ENCODE measurements at regions not wholly inside any gene's neighbourhood (a gene's known extent, or its start where the extent isn't known, plus 50 kb on each side); places are given as distances from the start of the nearest gene placed in this dataset.
"Not testable (repeated sequence)": the region's sequence is repeated elsewhere in the genome, so short reads cannot be mapped to it uniquely, and the experiment has no call there.

GRCh38 chr3:64390893-64391292 is 165.6 kb upstream of the PRICKLE2 start:
- no peak for DNase-seq

- no peak for DNase-seq
Observed at GRCh38 chr3:64388886-64389285, 163.6 kb upstream of the PRICKLE2 start.

- no peak for DNase-seq
Observed at GRCh38 chr3:64387688-64388087, 162.4 kb upstream of the PRICKLE2 start.

GRCh38 chr3:64385277-64385676 is 160.0 kb upstream of the PRICKLE2 start:
- no peak for DNase-seq

- DNase-seq: no peak
Observed at GRCh38 chr3:64384561-64384960, 159.3 kb upstream of the PRICKLE2 start.

- DNase-seq: no peak
Observed at GRCh38 chr3:64382153-64382552, 156.9 kb upstream of the PRICKLE2 start.

- DNase-seq: no peak
Observed at GRCh38 chr3:64381367-64381766, 156.1 kb upstream of the PRICKLE2 start.

GRCh38 chr3:64380546-64380945 is 155.3 kb upstream of the PRICKLE2 start:
- DNase-seq: no peak

GRCh38 chr3:64379221-64379620 is 154.0 kb upstream of the PRICKLE2 start:
- peak in 2 of 3 donors; percentile 18 to 50 for DNase-seq

GRCh38 chr3:64377942-64378341 is 152.7 kb upstream of the PRICKLE2 start:
- no peak for DNase-seq

- DNase-seq: no peak
Observed at GRCh38 chr3:64375737-64376136, 150.5 kb upstream of the PRICKLE2 start.

- DNase-seq: no peak
Observed at GRCh38 chr3:64369390-64369789, 144.1 kb upstream of the PRICKLE2 start.

- DNase-seq: peak; percentile 35 to 87 (median 58)
Observed at GRCh38 chr3:64368257-64369020, 143.2 kb upstream of the PRICKLE2 start.

GRCh38 chr3:64365877-64366276 is 140.6 kb upstream of the PRICKLE2 start:
- DNase-seq: no peak

GRCh38 chr3:64363842-64364241 is 138.6 kb upstream of the PRICKLE2 start:
- no peak for DNase-seq

- no peak for DNase-seq
Observed at GRCh38 chr3:64361962-64362735, 136.9 kb upstream of the PRICKLE2 start.

GRCh38 chr3:64361036-64361435 is 135.8 kb upstream of the PRICKLE2 start:
- DNase-seq: not testable (repeated sequence)

- DNase-seq: no peak
Observed at GRCh38 chr3:64360280-64360679, 135.0 kb upstream of the PRICKLE2 start.

GRCh38 chr3:64359735-64360134 is 134.5 kb upstream of the PRICKLE2 start:
- DNase-seq: no peak

- peak in 1 of 3 donors; percentile 11 for DNase-seq
Observed at GRCh38 chr3:64358853-64359252, 133.6 kb upstream of the PRICKLE2 start.

GRCh38 chr3:64358176-64358575 is 132.9 kb upstream of the PRICKLE2 start:
- no peak for DNase-seq

- DNase-seq: no peak
Observed at GRCh38 chr3:64357481-64357880, 132.2 kb upstream of the PRICKLE2 start.

GRCh38 chr3:64355401-64355807 is 130.1 kb upstream of the PRICKLE2 start:
- DNase-seq: peak in 1 of 3 donors; percentile 44
